ENCODE measurements at regions not wholly inside any gene's neighbourhood (a gene's known extent, or its start where the extent isn't known, plus 50 kb on each side); places are given as distances from the start of the nearest gene placed in this dataset.

GRCh38 chr11:19631712-19632498 is 80.7 kb upstream of the NAV2 start:
- no peak overlapping the region for H3K4me3 Mint-ChIP-seq
- H3K27me3 Mint-ChIP-seq (ENCODE audit: low read depth), result no peaks in the 10 kb centered on the region
- no peak overlapping the region for H3K27ac Mint-ChIP-seq (ENCODE audit: unreplicated experiment)
- TF ChIP-seq, protein P1, sequence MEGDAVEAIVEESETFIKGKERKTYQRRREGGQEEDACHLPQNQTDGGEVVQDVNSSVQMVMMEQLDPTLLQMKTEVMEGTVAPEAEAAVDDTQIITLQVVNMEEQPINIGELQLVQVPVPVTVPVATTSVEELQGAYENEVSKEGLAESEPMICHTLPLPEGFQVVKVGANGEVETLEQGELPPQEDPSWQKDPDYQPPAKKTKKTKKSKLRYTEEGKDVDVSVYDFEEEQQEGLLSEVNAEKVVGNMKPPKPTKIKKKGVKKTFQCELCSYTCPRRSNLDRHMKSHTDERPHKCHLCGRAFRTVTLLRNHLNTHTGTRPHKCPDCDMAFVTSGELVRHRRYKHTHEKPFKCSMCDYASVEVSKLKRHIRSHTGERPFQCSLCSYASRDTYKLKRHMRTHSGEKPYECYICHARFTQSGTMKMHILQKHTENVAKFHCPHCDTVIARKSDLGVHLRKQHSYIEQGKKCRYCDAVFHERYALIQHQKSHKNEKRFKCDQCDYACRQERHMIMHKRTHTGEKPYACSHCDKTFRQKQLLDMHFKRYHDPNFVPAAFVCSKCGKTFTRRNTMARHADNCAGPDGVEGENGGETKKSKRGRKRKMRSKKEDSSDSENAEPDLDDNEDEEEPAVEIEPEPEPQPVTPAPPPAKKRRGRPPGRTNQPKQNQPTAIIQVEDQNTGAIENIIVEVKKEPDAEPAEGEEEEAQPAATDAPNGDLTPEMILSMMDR (conservative IDR thresholded peaks at IDR 0.05), result no peak
- H3K4me1 Mint-ChIP-seq, result peaks cover 18% of the 10 kb centered on the region
- H3K9me3 Mint-ChIP-seq, result peaks cover 7% of the 10 kb centered on the region
- peaks cover 7% of the 10 kb centered on the region for H3K36me3 Mint-ChIP-seq (ENCODE audit: low read depth)
- DNase-seq (ENCODE audit: low read depth, low spot score), result no peak

- Mint-ChIP-seq H3K36me3 (ENCODE audit: low read depth) (peaks cover 14% of the 10 kb centered on the region), H3K9me3 (peaks cover 13% of the 10 kb centered on the region), H3K4me3 (no peak overlapping the region), H3K27ac (ENCODE audit: unreplicated experiment) (no peak overlapping the region), H3K4me1 (peaks cover 18% of the 10 kb centered on the region), H3K27me3 (ENCODE audit: low read depth) (no peaks in the 10 kb centered on the region)
- TF ChIP-seq, protein P1 (conservative IDR thresholded peaks at IDR 0.05), result no peak
- DNase-seq (ENCODE audit: low read depth, low spot score), result no peak
Measured at GRCh38 chr11:19628018-19628417, 84.6 kb upstream of the NAV2 start.

DNA sequence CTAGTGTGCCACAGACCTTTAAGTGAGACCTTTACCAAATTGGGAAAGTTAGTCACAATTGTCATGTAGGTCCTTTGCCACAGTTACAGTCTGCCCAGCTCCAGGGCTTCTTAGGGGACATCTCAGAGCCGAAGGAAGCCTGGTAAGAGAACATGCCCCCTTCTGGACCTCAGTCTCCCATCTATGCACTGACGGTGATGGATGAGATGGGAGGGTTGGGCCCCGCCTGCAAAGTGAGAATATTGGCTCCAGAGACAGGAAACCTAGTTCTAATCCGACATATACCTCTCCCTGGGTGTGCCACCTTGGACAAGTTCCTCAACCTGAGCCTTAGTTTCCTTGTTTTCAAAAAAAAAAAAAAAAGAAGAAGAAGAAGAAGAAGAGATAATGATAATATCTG is 85.1 kb upstream of the NAV2 start:
- Mint-ChIP-seq H3K36me3 (ENCODE audit: low read depth) (peaks cover 14% of the 10 kb centered on the region), H3K4me1 (peaks cover 18% of the 10 kb centered on the region), H3K9me3 (peaks cover 13% of the 10 kb centered on the region), H3K27me3 (ENCODE audit: low read depth) (no peaks in the 10 kb centered on the region), H3K4me3 (no peak overlapping the region), H3K27ac (ENCODE audit: unreplicated experiment) (no peak overlapping the region)
- TF ChIP-seq, protein P1 (conservative IDR thresholded peaks at IDR 0.05), result no peak
- DNase-seq (ENCODE audit: low read depth, low spot score), result no peak

DNA sequence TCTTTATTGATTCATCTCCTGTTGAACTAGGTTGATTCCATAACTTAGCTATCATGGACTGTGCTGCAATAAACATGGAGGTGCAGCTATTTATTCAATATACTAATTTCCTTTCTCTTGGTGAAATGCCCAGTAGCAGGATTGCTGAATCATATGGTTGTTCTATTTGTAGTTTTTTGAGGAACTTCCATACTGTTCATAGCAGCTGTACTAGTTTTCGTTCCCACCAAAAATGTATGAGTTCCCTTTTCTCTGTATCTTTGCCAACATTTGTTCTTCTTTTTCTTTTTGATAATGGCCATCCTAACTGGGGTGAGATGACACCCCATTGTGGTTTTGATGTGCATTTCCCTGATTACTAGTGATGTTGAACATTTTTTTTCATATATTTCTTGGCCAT is 87.2 kb upstream of the NAV2 start:
- no peak overlapping the region for H3K4me3 Mint-ChIP-seq
- H3K27ac Mint-ChIP-seq (ENCODE audit: unreplicated experiment), result no peak overlapping the region
- H3K4me1 Mint-ChIP-seq, result peaks cover 18% of the 10 kb centered on the region
- TF ChIP-seq, protein P1 (conservative IDR thresholded peaks at IDR 0.05), result no peak
- H3K36me3 Mint-ChIP-seq (ENCODE audit: low read depth), result peaks cover 20% of the 10 kb centered on the region
- H3K27me3 Mint-ChIP-seq (ENCODE audit: low read depth), result peaks cover 5% of the 10 kb centered on the region
- H3K9me3 Mint-ChIP-seq, result peaks cover 13% of the 10 kb centered on the region
- DNase-seq (ENCODE audit: low read depth, low spot score), result no peak

GRCh38 chr11:19617696-19618523 is 94.7 kb upstream of the NAV2 start:
- peaks cover 13% of the 10 kb centered on the region for H3K9me3 Mint-ChIP-seq
- H3K4me1 Mint-ChIP-seq, result peaks cover 11% of the 10 kb centered on the region
- no peak overlapping the region for H3K27ac Mint-ChIP-seq (ENCODE audit: unreplicated experiment)
- TF ChIP-seq, protein P1 (conservative IDR thresholded peaks at IDR 0.05), result no peak
- no peak overlapping the region for H3K4me3 Mint-ChIP-seq
- peaks cover 10% of the 10 kb centered on the region for H3K36me3 Mint-ChIP-seq (ENCODE audit: low read depth)
- DNase-seq (ENCODE audit: low read depth, low spot score), result no peak
- peaks cover 5% of the 10 kb centered on the region for H3K27me3 Mint-ChIP-seq (ENCODE audit: low read depth)
